Ovary (tissue), 3 donors: ENCODE measurements at regions not wholly inside any gene's neighbourhood (a gene's known extent, or its start where the extent isn't known, plus 50 kb on each side); places are given as distances from the start of the nearest gene placed in this dataset.

Source experiments
- CTCF ChIP-seq, 3 donors: fragments of 450-650 bp in 2 of 3; fragments of 200-600 bp in 1 of 3; IDR thresholded peaks; one replicate each; pipeline versions ENCODE4 v1.5.1 to v1.8.0; 2016 to 2022; ENCODE audit warnings: antibody characterized with exemption in 3 of 3, mild to moderate bottlenecking in 1 of 3
- EP300 ChIP-seq: sonication (generic); formaldehyde crosslinking; IDR thresholded peaks from one replicate; pipeline ENCODE4 v1.6.1; 2017; ENCODE audit warnings: antibody characterized with exemption
- POLR2A ChIP-seq: fragments of 450-650 bp; IDR thresholded peaks from one replicate; pipeline ENCODE4 v1.6.1; 2017; ENCODE audit warnings: antibody characterized with exemption, mild to moderate bottlenecking, moderate library complexity
- donor health status: DM: no; HTN: no; CAD: no.

DNA sequence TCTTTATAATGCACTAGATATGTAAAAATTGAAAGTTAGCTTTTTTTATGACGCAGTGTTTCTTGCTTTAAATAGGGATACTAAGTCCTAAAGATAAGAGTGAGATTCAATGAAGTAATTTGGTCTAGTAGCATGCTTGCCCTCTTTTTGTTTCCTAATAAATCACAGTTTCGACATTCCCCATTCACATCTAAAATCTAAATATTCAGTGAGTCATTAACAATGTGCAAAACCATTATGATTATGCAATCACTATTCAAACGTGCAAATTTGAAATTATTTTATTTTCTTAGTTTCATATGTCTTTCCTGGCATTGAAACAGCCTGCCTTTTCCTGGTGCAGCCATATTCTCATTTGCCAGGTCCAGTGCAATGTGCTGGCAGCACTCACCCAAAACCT is 1350.5 kb upstream of the PABPC4L start:
- TF ChIP-seq CTCF (IDR thresholded peaks at IDR 0.05) = no peak
- no peak for TF ChIP-seq EP300
- no peak for TF ChIP-seq POLR2A
